Activated CD4-positive, alpha-beta T cell treated with anti-CD3 and anti-CD28 coated beads, Interleukin-2, Interleukin-4, amounts not matched to agents 100 ng/mL and 50 ng/mL, durations not matched to agents 16 hours and 8 hours (primary cell): ENCODE measurements at regions not wholly inside any gene's neighbourhood (a gene's known extent, or its start where the extent isn't known, plus 50 kb on each side); places are given as distances from the start of the nearest gene placed in this dataset.
"Not testable (repeated sequence)": the region's sequence is repeated elsewhere in the genome, so short reads cannot be mapped to it uniquely, and the experiment has no call there.

Experiments
- DNase-seq: peaks from one replicate; pipeline ENCODE4 v3.0.0-alpha.2; 2020; ENCODE audit warnings: low spot score

DNA sequence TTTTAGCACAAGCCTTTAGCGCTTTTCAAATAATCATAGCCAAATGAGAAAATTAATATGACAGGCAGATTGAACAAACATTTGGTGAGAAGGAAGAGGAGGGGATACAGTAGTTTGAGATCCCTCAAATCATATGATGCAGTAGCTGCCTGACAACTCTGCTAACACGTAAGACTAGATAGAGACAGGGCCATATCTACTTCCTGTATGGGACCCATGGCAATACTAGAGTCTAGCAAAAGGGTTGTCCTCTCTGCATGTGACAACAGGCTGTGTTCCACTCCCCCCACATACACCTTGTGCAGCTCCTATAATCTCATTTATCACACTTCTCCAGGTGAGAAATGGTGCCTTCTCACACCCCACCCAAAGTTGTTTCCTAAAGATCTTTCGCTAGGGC is 106.3 kb upstream of the NBPF26 start:
- not testable (repeated sequence) for DNase-seq

DNA sequence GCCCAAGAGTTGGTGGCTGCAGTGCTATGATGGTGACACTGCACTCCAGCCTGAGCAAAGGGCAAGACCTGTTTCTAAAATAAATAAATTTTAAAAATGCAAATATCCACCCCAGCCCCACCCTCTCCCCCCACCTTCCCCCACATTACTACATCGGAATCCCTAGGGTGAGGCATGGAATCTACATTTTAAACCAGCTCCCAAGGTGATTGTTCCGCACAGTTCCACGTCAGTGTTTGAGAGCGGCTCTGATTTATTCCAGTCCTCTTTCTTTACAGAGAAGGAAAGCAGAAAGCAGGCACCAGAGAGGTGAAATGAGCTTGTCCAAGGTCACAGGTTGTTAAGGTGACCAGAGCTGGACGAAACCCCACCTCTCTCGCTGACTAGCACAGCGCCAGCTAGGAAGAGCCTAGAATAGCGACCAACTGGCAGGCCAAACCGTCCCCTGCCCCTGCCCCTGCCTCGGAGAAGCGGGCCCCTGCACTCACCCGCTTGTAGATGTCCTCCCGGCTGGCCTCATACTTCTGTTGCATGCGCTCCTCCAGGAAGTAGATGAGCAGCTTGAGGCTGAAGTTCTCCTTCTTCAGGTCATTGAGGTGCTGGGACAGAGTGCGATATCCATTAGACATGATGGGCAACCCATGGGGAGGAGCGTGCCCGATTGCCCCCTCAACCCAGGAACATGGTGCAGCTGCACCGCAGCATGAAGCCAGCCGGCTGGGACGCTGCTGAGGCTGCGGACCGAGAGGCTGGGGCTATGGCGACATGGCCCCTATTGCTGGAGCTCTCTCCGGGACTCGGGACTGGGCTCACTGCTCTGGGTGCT is 103.7 kb upstream of the NBPF26 start:
- DNase-seq: not testable (repeated sequence)

DNA sequence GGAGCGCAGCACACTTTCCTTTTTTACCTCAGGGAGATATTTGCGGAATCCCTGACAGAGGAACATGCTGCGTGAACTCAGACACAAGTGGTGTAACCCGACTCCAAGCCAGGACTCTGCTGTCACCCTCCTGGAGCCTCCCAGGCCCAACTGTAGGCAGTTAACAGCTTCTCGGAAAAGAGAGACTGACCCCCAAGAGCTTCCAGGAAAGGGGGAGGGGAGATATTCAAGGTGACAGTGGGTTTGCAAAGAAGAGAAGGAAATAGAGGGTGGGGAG is 103.1 kb upstream of the NBPF26 start:
- not testable (repeated sequence) for DNase-seq

DNA sequence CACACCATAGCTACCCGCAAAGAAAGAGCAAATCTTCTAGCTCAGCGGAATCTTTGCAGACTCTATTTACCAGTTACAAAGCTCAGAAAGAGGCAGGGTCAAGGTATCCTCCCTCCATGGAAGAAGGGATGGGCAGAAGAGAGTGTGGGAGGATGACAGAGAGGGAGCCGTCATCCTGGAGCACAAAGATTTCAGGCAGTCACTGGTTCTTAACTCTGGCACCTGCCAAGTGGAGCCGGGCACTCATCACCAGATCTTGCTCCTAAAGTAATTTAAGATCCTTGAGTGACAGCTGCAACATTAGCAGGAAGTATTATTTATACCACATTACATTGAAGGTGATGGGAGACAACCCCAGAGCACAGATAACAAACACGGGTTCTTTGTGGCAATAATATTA is 102.5 kb upstream of the NBPF26 start:
- not testable (repeated sequence) for DNase-seq

DNA sequence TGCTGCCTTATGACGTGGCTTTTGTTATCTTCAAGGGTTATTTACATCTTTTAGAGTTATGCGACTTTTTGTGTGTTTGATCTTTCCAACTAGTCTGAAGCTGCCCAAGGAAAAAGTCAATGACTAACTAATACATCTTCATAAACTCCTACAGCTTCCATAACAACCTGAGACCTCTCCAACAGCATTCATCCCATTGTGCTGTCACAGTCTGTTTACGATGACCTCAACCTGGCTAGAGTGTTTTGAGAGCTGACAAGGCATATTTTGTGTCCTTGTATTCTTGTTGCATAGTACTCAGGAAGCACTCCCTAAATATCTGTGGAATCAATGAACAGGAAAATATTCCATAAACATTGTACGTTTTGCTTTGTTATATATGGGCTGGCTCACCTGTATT is 100.2 kb upstream of the NBPF26 start:
- DNase-seq: not testable (repeated sequence)

DNA sequence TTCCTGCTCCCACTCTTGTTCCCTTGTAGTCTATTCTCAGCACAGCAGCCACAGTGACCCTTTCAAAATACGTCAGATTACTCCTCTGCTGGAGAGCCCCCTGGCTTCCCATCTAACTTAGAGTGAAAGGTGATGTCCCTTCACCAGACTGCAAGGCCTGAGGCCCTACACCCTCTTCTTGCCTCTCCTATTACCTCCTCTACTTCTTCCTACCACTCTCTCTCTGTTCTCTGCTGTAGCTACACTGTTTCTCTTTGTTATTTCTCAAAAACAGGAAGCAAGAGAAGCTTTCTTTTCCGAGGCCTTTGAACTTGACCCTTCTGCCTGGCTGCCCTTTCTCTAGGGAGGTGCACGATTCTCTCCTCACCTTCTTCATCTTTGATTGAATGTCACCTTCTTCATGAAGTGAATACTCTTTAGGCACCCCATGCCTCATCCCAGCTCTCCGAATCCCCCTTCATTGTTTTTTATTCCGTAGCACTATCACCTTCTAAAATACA is 99.1 kb upstream of the NBPF26 start:
- not testable (repeated sequence) for DNase-seq

DNA sequence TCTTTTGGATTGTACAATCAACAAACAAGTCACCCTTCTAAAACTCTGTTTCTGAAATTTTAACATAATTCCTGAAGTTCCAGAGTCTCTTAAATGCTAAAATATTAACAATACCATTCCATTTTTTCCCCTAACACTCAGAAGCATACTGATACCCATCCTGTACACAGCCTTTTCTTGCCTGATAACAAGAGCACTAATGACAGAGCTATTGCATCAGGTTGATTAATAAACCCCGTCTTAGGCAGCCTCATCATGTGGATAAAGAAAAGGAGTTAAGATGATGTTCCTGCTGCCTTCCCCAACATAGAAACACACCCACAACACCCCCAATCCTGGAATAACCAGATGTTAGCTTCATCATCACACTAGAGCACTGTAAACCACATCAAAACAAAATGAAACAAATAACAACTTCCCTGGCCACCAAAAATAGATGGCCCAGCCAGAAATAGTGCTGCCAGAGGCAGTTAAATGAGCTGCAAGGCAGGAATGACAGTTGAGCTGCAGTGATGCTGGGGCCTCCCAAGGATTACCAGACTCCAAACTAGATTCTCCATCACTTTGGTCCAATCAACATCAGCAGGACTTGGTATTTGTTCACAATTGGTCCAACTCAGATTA is 93.8 kb upstream of the NBPF26 start:
- not testable (repeated sequence) for DNase-seq

DNA sequence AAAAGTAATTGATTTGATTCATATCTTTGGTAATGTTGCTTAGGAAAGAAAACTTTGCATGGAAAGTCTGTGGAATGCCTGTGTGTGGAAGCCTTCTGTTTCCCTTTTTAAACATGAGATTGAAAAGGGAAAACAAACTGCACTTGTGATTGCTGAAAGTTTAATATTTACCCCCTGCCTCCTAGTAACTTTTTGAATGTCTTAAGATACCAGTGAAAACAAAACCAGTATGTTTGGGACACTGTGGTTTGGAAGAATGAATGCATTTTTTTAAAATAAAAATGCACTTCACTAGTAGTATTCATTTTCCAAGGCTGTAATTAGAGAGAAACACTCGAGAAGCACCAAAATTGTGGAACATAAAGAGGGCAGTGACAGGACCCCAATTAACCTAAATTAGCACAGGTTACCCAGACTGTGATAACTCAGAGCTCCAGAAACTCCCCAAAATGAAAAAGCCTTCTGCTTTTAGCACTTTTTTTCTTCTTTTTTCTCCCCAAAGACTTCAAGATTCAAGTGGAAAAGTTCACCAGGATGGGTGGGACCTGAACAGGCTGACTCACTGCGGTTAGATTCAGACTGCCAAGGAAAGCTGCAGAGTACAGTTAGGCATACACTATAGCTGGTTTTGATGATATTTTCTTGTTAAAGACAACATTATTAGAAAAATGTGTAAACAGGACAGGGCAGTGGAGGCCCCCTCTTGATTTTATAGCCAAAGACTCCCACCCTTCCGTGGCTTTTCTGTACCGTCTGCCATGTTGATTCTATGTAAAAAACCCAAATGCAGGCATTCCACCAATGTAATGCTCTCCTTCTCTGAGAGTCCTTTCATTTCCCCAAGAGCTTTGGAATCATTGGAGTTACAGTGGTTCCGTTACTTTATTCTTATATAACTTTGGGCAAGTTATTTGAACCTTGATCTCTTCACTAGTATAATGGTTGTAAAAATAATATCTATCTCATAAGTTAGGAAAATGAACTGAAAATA is 88.6 kb upstream of the NBPF26 start:
- not testable (repeated sequence) for DNase-seq

DNA sequence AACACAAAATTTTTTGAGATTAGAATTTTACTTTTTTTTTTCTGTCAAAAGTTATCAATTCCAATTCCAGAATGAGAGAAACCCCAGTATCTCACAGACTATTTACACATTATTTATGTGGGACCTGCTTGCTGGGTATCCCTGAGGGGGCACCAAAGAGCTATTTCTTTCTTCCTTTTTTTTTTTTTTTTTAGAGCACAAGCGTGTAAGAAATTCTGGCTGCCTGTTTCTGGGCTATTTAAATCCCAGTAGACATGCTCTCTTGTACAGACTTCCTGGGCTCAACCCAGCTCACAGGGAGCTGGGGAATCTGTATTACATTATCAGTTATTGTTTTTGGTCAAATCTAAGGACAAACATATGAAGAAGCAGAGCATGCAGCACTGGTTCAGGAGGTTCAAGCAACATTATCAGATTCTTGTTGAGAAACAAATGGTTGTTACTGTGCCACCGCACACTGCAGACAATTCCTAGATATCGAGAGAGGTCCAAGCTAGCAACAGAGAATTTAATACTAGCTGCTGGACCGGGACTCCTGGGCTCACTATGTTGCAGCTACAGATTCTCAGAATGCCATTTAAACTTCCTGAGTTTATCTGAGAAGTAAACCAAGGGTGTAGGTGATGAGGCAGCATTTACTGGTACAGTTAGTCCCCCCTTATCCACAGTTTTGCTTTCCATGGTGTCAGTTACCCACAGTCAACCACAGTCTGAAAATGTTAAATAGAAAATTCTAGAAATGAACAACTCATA is 83.3 kb upstream of the NBPF26 start:
- DNase-seq: not testable (repeated sequence)

DNA sequence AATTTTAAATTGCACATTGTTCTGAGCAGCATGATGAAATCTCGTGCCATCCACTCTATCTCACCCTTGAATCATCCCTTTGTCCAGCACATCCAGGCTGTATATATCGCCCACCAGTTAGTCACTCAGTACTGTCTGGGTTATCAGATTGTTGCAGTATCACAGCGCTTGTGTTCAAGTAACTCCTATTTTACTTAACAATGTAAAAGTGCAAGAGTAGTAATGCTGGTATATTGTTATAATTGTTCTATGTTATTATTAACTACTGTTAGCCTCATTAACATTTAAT is 82.8 kb upstream of the NBPF26 start:
- DNase-seq: not testable (repeated sequence)

DNA sequence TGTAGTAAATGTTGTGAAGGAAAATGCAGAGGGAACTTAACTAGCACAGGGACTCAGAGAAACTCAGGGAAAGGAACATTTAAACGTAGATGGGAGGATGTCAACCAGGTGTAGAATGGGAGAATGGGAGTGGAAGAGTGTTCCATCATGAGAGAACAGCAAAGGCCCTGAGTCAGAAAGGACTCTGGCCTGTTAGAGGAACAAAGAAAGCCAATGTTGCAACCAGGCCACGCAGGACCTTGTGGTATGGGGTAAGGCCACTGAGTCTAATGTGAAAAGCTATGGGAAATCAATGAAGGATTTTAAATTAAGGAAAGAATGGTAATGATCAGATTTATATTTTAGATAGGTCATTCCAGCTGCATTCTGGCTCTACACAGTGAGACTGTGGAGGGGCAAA is 76.6 kb upstream of the NBPF26 start:
- not testable (repeated sequence) for DNase-seq

DNA sequence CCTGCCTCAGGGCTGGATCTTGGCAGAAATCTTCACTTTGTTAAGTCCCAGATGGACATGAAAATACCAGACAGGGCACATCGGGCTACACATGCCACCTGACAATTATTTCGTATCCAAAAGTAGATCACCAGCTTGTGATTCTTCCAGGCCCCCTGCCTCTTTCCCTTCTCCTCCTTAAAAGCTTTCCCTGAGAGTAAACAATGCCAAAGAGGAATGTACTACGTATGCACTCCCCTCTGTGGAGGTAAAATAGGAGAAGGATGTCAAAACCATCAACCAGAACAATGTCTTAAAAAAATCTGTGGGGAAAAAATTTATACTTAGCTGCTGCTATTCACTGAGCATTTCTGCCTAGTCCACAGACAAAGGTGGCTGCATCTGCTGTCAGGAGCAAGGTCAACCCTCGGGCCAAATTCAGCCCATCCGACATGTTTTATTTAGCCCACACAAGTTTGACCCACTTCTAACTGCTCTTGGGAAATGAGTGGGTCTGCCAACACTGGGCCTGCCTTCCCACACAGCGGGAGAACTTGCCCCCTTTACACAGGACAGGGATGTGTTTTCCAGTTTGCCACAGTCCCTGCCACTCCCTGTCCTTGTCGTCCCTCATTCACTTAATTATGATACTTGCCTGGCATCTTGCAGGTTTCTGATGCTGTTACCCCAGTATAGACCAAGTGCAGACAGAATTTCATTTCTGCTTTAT is 74.7 kb upstream of the NBPF26 start:
- not testable (repeated sequence) for DNase-seq

DNA sequence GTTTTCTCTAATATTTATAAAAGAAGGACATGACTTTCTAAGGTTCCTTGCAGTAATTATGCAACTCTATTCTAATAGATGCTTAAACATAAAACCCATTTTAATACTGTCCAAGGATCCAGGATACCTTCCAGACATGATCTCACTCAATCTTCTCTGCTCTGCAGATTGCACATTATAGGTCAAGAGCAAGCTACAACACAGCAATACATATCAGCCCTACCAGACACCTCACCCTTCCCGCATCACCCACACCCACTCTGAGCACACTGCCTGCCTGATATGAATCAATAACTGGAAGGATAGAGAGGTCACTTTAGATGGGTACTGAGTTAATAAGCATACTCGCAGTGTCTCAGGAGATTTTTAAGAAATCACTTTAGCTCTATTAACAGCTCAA is 74.0 kb upstream of the NBPF26 start:
- not testable (repeated sequence) for DNase-seq

DNA sequence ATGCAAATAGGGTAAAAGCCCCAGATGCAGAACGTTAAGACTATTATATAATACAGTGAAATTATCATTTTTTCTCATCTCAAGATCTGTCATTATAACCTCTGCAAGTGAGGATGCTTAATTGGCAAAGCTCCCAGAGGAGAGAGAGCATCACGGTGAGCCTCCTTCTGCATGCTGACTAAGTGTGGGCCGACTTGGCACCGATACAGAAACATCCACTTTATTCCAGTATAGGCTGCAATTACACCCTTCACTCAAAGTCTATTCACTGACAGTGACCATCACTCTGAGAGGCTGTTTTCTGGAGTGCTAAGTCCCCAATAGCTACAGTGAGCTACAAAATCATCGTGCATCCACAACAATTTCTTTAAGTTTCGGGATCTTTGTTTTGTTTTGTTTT is 69.6 kb upstream of the NBPF26 start:
- DNase-seq: not testable (repeated sequence)

DNA sequence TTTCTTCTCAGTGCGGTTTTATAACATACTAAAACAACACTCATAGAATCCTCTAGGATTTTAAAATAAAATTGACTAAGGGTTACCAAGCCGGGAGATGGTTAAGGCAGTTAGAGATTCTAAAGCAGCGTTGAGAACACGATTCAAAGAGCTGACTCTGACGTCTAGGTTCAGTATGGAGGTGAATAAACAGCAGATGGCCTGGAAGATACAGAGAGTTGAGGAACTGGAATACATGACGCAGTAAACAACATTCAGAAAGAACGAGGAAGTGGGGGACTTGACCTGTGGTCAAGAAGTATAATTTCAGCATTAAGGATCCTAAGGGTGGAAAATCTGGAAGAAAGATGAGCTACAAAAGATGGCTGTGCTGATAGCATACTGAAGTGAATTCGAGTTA is 68.4 kb upstream of the NBPF26 start:
- DNase-seq: not testable (repeated sequence)

DNA sequence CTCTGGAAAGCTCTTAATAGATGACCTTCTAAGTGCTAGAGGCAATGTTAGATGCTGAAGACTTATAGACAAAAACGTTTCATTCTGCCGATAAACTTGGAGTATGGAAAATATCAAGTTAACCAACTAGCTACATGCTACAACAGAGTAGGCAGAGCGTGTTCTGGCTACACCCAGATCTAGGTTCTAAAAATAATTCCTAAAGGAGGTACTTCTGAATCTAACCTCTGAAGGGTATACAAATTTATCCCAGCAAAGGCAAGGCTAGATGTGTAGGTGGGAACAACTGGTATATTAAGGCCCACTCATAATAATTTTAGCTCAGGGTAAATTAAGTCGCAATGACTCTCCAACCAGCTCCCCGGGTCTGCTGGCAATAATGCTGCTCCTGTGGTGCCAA is 67.6 kb upstream of the NBPF26 start:
- not testable (repeated sequence) for DNase-seq

DNA sequence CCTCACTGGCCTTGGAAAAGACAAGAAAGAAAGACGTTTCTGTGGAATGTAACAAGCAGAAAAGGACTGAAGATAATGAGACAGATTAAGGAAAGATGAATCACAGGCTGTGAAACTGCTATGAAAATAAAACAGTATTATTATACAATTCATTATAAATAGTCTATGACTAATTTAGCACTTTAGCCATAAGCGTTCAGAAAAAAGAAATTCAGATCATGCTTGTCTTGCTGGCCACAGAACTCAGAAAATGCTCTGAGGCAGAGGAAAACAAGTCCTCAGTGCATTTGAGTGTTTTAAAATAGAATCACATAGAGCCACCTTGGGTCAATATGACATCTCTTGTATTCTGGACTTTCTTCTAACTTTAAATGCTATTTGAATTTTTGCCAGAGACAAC is 65.9 kb upstream of the NBPF26 start:
- DNase-seq: not testable (repeated sequence)

DNA sequence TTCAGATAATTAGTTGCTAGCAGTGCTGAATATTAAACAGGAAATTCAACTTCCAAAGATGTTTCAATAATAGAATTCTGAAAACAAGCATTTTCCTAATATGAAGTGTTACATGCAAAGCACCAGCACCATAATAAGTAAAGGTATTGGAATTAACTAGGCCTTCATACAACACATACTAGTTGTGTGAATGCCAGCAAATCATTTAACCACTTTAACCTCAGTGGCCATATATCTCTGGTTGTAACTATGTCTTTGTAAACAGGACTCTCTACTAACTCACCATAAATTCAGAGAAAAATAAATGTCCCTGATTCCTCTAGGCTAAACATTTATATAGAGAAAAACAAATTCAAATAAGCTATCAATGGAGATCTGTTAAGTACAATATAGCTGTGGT is 65.1 kb upstream of the NBPF26 start:
- not testable (repeated sequence) for DNase-seq

DNA sequence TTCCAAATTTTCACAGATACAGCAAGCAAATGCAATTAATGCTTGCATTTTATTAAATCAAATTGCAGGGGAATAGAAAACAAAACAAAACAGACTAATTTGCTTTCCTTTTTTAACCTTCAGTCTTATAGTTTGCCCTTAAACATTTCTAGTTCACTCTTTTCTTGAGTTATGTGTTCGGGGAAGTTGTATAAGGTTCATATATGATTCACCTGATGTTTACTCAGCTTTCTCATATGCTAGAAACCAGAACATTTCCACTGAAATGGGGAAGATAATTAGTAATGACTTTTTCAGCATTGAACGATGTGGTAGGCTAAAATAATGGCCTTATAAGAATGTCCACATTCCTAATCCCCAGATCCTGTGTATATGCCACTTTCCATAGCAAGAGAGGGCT is 64.6 kb upstream of the NBPF26 start:
- DNase-seq: not testable (repeated sequence)

DNA sequence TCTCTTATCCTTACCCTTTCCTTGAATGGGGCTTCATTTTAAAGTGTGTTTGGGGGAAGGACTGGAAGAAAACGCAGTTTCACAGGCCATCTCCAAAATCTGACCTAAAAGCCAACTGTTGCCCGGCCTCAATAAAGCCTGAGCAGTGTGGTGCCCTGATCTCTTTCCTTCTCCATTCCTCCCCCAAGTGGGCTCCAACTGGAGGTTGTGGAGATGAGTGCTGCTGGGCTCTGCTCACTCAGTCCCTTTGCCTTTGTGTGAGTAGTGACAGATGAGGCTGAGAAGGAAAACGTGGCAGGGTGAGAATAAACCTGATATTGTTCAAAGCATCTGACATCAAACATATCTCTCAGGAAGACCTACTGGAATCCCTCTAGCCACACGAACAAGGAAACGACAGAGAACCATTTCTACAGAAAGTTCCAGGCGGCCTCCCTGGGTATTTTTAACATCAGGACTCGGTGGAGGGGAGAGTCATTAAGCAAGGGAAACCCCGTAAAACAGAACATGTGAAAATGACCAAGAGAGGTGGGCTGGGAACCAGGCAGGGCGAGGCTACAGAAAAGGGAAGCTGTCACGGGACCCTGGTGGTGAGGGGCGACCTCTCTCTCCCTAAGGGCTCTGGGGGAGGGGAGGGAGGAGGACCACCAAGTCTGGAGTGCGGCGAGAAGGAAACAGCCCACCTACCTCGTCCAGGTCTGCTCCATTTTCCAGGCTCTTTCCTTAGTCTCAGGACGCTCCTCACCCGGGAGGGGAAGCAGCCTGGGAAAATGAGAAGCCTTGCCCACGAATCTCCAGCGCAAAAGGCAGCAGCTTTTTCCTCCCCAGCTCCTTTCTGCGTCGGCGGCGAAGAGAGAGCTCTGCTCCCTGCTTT is 59.1 kb upstream of the NBPF26 start:
- not testable (repeated sequence) for DNase-seq
